ENCODE measurements at regions not wholly inside any gene's neighbourhood (a gene's known extent, or its start where the extent isn't known, plus 50 kb on each side); places are given as distances from the start of the nearest gene placed in this dataset.

DNA sequence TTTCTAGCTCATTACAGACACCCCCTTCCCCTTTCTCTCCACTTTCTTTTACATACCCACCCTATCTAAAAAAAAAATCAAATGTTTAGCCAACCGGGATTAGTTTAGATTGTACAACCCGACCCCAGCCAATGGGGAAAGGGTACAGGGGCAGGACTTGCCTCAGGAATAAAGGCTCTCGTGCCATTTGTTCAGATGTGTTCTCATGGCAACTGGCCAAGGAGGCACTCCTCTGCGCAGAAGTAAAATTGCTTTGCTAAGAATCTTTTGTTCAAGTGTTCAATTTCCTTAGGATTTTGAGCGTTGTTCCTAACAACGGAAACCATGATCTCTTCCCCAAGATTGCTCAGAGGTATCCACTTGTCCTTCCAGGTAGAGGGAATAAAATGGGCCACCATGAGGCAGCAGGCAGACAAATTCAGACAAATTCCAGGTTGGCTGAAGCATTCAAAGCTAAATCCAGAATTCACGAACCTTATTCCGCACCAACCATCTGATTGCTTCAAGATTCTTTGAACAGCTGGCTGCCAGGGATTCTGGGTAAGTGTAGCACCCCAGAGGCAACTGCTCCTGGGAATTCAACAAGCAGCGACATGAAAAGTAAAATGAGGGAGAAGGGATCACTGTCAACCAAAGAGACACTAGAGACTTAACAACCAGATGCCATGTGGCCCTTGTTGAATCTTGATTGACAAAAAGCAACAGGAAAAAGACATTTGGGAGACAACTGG is 431.8 kb downstream of the PREX1 start:
- intact Hi-C loops (cut with DNase I) = no loop called here
- H3K36me3 ChIP-seq = no peaks in the 10 kb centered on the region
- no peak for DNase-seq (ENCODE audit: low spot score in 2 of 2)

DNA sequence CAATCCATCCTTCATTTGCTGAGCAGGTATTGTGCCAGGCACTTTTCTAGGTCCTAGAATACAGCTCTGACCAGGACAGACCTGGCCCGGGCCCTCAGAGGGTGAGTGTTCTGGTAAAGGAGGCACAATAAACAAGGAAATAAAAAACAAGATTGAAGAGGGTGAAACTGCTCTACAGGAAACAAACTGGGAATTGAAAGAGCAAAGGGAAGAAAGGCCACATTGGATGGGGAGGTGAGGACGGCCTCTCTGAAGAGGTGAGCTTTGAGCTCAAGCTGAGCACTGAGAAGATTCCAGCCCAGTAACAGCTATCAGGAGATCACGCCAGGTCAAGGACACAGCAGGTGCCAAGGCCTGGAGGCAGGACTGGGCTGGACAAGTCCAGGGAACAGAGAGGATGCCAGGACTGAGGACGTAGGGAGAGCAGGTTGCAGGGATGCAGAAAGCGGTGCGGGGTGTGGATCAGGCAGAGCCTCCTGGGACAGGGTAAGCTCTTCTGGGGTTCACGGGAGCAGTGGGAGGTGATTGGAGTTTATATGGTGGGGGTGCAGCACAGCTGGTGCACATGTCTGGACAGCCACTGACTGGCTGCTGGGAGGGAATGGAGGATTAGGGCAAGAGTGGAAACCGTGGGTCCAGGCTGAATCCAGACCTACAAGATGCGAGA is 433.3 kb downstream of the PREX1 start:
- no peak for DNase-seq (ENCODE audit: low spot score in 2 of 2)
- intact Hi-C loops (cut with DNase I) = no loop called here
- Histone ChIP-seq H3K27me3 (no peaks in the 10 kb centered on the region), H3K9me3 (peaks cover 0 to 5% of the 10 kb centered on the region in 2 donors), H3K27ac (no peak overlapping the region), H3K4me3 (no peak overlapping the region), H3K4me1 (no peaks in the 10 kb centered on the region), H3K36me3 (no peaks in the 10 kb centered on the region)
- TF ChIP-seq CTCF (IDR thresholded peaks at IDR 0.05) = no peak

More for the DNA sequence above, 431.8 kb downstream of the PREX1 start:
- no peak overlapping the region for H3K4me3 ChIP-seq
- H3K27me3 ChIP-seq = no peaks in the 10 kb centered on the region
- H3K27ac ChIP-seq = no peak overlapping the region
- H3K9me3 ChIP-seq = peaks cover 0 to 5% of the 10 kb centered on the region in 2 donors
- H3K4me1 ChIP-seq = no peaks in the 10 kb centered on the region
- no peak for TF ChIP-seq CTCF (IDR thresholded peaks at IDR 0.05)

GRCh38 chr20:48393737-48394314 is 434.0 kb downstream of the PREX1 start:
- no peak overlapping the region for H3K4me3 ChIP-seq
- no peaks in the 10 kb centered on the region for H3K4me1 ChIP-seq
- peaks cover 0 to 5% of the 10 kb centered on the region in 2 donors for H3K9me3 ChIP-seq
- no peaks in the 10 kb centered on the region for H3K36me3 ChIP-seq
- H3K27me3 ChIP-seq = no peaks in the 10 kb centered on the region
- no peak overlapping the region for H3K27ac ChIP-seq
- intact Hi-C loops (cut with DNase I) = no loop called here
- TF ChIP-seq CTCF (IDR thresholded peaks at IDR 0.05) = no peak
- DNase-seq (ENCODE audit: low spot score in 2 of 2) = no peak

DNA sequence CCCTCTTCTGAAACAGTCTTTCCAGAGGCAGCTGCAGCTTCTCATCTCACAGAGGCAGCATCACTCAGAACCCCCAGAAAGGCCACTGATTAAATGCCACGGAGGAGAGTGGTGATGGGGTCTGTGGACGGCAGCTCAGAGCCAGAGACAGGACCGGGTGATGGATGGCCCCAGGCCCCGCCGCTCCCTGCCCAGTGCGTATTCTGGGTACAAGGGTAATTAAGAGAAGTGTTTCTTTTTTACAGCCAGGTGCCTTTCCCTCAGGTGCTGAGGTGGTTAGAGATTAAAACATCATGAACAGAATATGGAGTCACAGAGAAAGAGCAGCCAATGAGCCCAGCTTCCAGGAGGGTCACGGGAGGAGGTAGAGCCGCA is 434.5 kb downstream of the PREX1 start:
- peaks cover 0 to 5% of the 10 kb centered on the region in 2 donors for H3K9me3 ChIP-seq
- H3K36me3 ChIP-seq = no peaks in the 10 kb centered on the region
- no peak overlapping the region for H3K4me3 ChIP-seq
- no peaks in the 10 kb centered on the region for H3K27me3 ChIP-seq
- intact Hi-C loops (cut with DNase I) = no loop called here
- DNase-seq (ENCODE audit: low spot score in 2 of 2) = no peak
- TF ChIP-seq CTCF (IDR thresholded peaks at IDR 0.05) = no peak
- no peaks in the 10 kb centered on the region for H3K4me1 ChIP-seq
- no peak overlapping the region for H3K27ac ChIP-seq

DNA sequence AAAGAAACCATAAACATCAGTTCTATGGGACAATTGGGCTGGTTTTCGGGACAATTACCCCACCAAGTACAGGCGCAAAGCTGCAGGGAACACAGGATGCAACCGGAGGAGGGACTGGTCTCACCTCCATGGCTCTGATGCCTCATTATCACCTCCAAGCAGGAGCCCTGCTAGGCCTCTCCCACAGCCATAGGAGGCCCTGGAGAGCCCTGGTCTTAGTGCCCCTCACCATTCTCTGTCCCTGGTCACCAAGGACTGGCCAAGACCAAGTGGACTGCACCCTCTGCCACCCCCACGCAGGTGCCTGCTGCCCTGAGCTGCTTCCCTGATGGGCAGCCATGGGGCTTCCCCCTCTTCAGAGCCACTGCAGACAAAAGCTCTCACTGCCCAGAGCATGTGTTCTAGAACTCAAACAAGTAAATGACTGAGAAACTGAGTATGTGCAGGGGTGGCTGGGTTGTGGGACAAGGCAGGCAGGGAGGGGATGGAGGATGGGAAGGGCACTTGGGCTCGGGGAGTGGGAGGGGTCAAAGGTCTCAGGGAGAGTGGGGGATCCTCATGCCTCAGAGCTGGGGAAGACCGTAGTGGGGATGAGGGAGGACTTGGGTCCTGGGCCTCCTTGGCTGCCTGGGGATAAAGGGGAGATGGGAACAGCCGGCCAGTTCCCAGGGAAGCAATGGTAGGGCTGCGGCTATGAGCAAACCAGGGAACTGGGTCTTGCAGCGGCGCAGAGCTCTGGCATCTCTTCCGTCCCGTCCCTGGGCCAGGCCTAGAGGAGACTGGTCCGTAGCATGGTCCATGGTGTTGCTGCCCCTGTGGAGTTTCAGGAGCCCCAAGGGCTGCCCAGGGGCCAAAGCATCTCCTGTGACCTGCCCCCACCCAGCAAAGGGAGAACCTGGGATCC is 435.1 kb downstream of the PREX1 start:
- H3K27me3 ChIP-seq = no peaks in the 10 kb centered on the region
- no peak for DNase-seq (ENCODE audit: low spot score in 2 of 2)
- intact Hi-C loops (cut with DNase I) = no loop called here
- no peaks in the 10 kb centered on the region for H3K4me1 ChIP-seq
- no peak overlapping the region for H3K27ac ChIP-seq
- TF ChIP-seq CTCF (IDR thresholded peaks at IDR 0.05) = no peak
- H3K9me3 ChIP-seq = peaks cover 0 to 5% of the 10 kb centered on the region in 2 donors
- H3K4me3 ChIP-seq = no peak overlapping the region
- H3K36me3 ChIP-seq = no peaks in the 10 kb centered on the region

Measured in ascending aorta (tissue), 2 donors.